CD4-positive, alpha-beta T cell (primary cell): ENCODE measurements at regions not wholly inside any gene's neighbourhood (a gene's known extent, or its start where the extent isn't known, plus 50 kb on each side); places are given as distances from the start of the nearest gene placed in this dataset.

ENCODE experiments used
- ATAC-seq: fragments of 200-7000 bp; cut with Tn5 transposase; one replicate; pipeline ENCODE4 v1.10.0; 2022; ENCODE audit warnings: mild to moderate bottlenecking; ENCODE audit not compliant: poor library complexity
- CTCF ChIA-PET: fragments of 350-600 bp; sonication (Branson Sonifier 250); formaldehyde crosslinking; loops from one replicate; lab custom pipeline; 2021; ENCODE audit warnings: antibody characterized with exemption, inconsistent platforms; lab: Charles Lee
- POLR2A ChIA-PET: fragments of 350-600 bp; sonication (Branson Sonifier 250); formaldehyde crosslinking; loops from one replicate; lab custom pipeline; 2021; ENCODE audit warnings: antibody characterized with exemption, inconsistent platforms; lab: Charles Lee
- DNase-seq, 14 experiments: peaks; one replicate each; pipeline ENCODE4 v3.0.0-alpha.2; 2013 to 2020; ENCODE audit warnings: mixed read lengths in 2 of 14
- H3K27ac ChIP-seq, 2 donors: one replicate each; pipeline versions ENCODE4 v1.5.1 to v1.7.0; 2013; ENCODE audit warnings: low read length in 2 of 2, low read depth in 1 of 2, mild to moderate bottlenecking in 1 of 2
- H3K27me3 ChIP-seq, 2 experiments: 1 replicate in 1 of 2; 2 replicates in 1 of 2; pipeline versions ENCODE4 v1.6.1 to v1.7.0; 2013; ENCODE audit warnings: low read length in 2 of 2, control low read depth in 1 of 2, mild to moderate bottlenecking in 1 of 2, moderate library complexity in 1 of 2; ENCODE audit not compliant: insufficient read depth in 2 of 2, control insufficient read depth in 1 of 2
- H3K36me3 ChIP-seq: one replicate; pipeline ENCODE4 v1.6.1; 2013; ENCODE audit warnings: low read length, control low read depth; ENCODE audit not compliant: insufficient read depth
- H3K4me1 ChIP-seq: one replicate; pipeline ENCODE4 v1.6.1; 2013; ENCODE audit warnings: low read length, control low read depth; ENCODE audit not compliant: insufficient read depth
- H3K4me3 ChIP-seq: one replicate; pipeline ENCODE4 v1.5.1; 2013; ENCODE audit warnings: mild to moderate bottlenecking, low read length, moderate library complexity
- H3K9me3 ChIP-seq, 2 experiments: 1 replicate in 1 of 2; 2 replicates in 1 of 2; pipeline versions ENCODE4 v1.6.1 to v1.7.0; 2013; ENCODE audit warnings: low read length in 2 of 2, mild to moderate bottlenecking in 2 of 2, control low read depth in 1 of 2, moderate library complexity in 1 of 2; ENCODE audit not compliant: control insufficient read depth in 1 of 2, insufficient read depth in 1 of 2
- H3K27ac Mint-ChIP-seq: one replicate; pipeline ENCODE4 v1.8.0; 2020; ENCODE audit warnings: mixed read lengths
- H3K27me3 Mint-ChIP-seq: one replicate; pipeline ENCODE4 v1.8.0; 2021; ENCODE audit warnings: mixed read lengths
- H3K36me3 Mint-ChIP-seq: one replicate; pipeline ENCODE4 v1.8.0; 2021; ENCODE audit warnings: low read depth, mixed read lengths
- H3K4me1 Mint-ChIP-seq: one replicate; pipeline ENCODE4 v1.8.0; 2021; ENCODE audit warnings: low read depth, mixed read lengths
- H3K4me3 Mint-ChIP-seq: one replicate; pipeline ENCODE4 v1.8.0; 2020; ENCODE audit warnings: mild to moderate bottlenecking, mixed read lengths
- H3K9me3 Mint-ChIP-seq: one replicate; pipeline ENCODE4 v1.8.0; 2020; ENCODE audit warnings: mixed read lengths
- CTCF ChIP-seq: fragments of 200-600 bp; IDR thresholded peaks from one replicate; pipeline ENCODE4 v1.8.0; 2022; ENCODE audit warnings: antibody characterized with exemption, mild to moderate bottlenecking
- intact Hi-C, 2 experiments: fragments of 100-400 bp; cut with DNase I in 1 of 2; cut with micrococcal nuclease in 1 of 2; formaldehyde crosslinking; loops; one replicate each; pipeline versions ENCODE4 v1.15.1 to v1.9.0; 2023 to 2025; cut with DNase I, micrococcal nuclease

GRCh38 chr12:107581619-107582015, 104.0 kb upstream of the PWP1 start:
- H3K9me3 ChIP-seq: peaks cover 3 to 8% of the 10 kb centered on the region in 2 experiments
- peaks cover 2% of the 10 kb centered on the region for H3K36me3 ChIP-seq
- no peak overlapping the region for H3K4me3 ChIP-seq
- no peak for ATAC-seq
- no peak for DNase-seq
- Mint-ChIP-seq H3K36me3 (peaks cover 48% of the 10 kb centered on the region), H3K4me3 (no peak overlapping the region), H3K4me1 (no peaks in the 10 kb centered on the region), H3K27ac (no peak overlapping the region), H3K9me3 (peaks cover 2% of the 10 kb centered on the region), H3K27me3 (no peaks in the 10 kb centered on the region)
- intact Hi-C loops: no loop called here
- H3K27ac ChIP-seq: no peak overlapping the region
- H3K4me1 ChIP-seq: no peaks in the 10 kb centered on the region
- CTCF ChIA-PET: no interaction called here
- POLR2A ChIA-PET: no interaction called here
- no peaks in the 10 kb centered on the region for H3K27me3 ChIP-seq
- TF ChIP-seq CTCF: no peak

- Mint-ChIP-seq H3K4me3 (no peak overlapping the region), H3K27ac (no peak overlapping the region), H3K4me1 (no peaks in the 10 kb centered on the region), H3K36me3 (peaks cover 65% of the 10 kb centered on the region), H3K9me3 (peaks cover 12% of the 10 kb centered on the region), H3K27me3 (no peaks in the 10 kb centered on the region)
- no peak for TF ChIP-seq CTCF
- no peak overlapping the region for H3K27ac ChIP-seq
- POLR2A ChIA-PET: no interaction called here
- no peaks in the 10 kb centered on the region for H3K4me1 ChIP-seq
- CTCF ChIA-PET: no interaction called here
- no peaks in the 10 kb centered on the region for H3K27me3 ChIP-seq
- peaks cover 8% of the 10 kb centered on the region for H3K36me3 ChIP-seq
- intact Hi-C loops: no loop called here
- peaks cover 12 to 15% of the 10 kb centered on the region in 2 experiments for H3K9me3 ChIP-seq
- DNase-seq (no peak), ATAC-seq (no peak)
- no peak overlapping the region for H3K4me3 ChIP-seq
These were observed 102.0 kb upstream of the PWP1 start for GRCh38 chr12:107583551-107583950.

GRCh38 chr12:107584563-107584962, 101.0 kb upstream of the PWP1 start:
- no peak overlapping the region for H3K4me3 Mint-ChIP-seq
- peaks cover 12% of the 10 kb centered on the region for H3K9me3 Mint-ChIP-seq
- H3K36me3 Mint-ChIP-seq: peaks cover 68% of the 10 kb centered on the region
- H3K36me3 ChIP-seq: peaks cover 8% of the 10 kb centered on the region
- no peak for ATAC-seq
- no peaks in the 10 kb centered on the region for H3K27me3 Mint-ChIP-seq
- ChIA-PET POLR2A (interaction anchor here (0.7 kb wide), 1 partner anchor 133 kb away, joined by 3 read pairs; no protein-coding TSS in a partner anchor), CTCF (interaction anchor here (1.1 kb wide), 1 partner anchor 453 kb away, joined by 4 read pairs; no protein-coding TSS in a partner anchor)
- intact Hi-C loops: no loop called here
- DNase-seq: no peak
- no peaks in the 10 kb centered on the region for H3K27me3 ChIP-seq
- no peak for TF ChIP-seq CTCF
- H3K4me1 ChIP-seq: no peaks in the 10 kb centered on the region
- no peaks in the 10 kb centered on the region for H3K4me1 Mint-ChIP-seq
- no peak overlapping the region for H3K4me3 ChIP-seq
- H3K27ac Mint-ChIP-seq: no peak overlapping the region
- peaks cover 12 to 15% of the 10 kb centered on the region in 2 experiments for H3K9me3 ChIP-seq
- H3K27ac ChIP-seq: no peak overlapping the region
